AG04450 (cell line): ENCODE measurements at regions not wholly inside any gene's neighbourhood (a gene's known extent, or its start where the extent isn't known, plus 50 kb on each side); places are given as distances from the start of the nearest gene placed in this dataset.

Experiments
- CTCF ChIA-PET: fragments of 300-600, 350-600 bp; formaldehyde crosslinking; extraction: SDS; loops from one replicate; lab custom pipeline; 2022; ENCODE audit warnings: antibody characterized with exemption, inconsistent platforms; lab: Charles Lee
- POLR2A ChIA-PET: fragments of 350-600 bp; formaldehyde crosslinking; extraction: SDS; loops from one replicate; lab custom pipeline; 2021; ENCODE audit warnings: antibody characterized with exemption, inconsistent platforms; lab: Yijun Ruan, JAX
- DNase-seq: peaks from one replicate; pipeline ENCODE4 v3.0.0-alpha.2; 2011; ENCODE audit warnings: low read depth, low spot score
- H3K27ac ChIP-seq: one replicate; pipeline ENCODE4 v1.5.1; 2012; ENCODE audit warnings: low read depth, low read length, control low read depth
- H3K27me3 ChIP-seq: one replicate; pipeline ENCODE4 v1.6.0; 2012; ENCODE audit warnings: low read length; ENCODE audit not compliant: control insufficient read depth, insufficient read depth
- H3K4me3 ChIP-seq: 2 replicates; pipeline ENCODE4 v1.5.1; 2011; ENCODE audit warnings: mild to moderate bottlenecking, low read depth, low read length, control low read depth
- H3K9me3 ChIP-seq: 2 replicates; pipeline ENCODE4 v1.5.1; 2012; ENCODE audit warnings: low read length; ENCODE audit not compliant: control insufficient read depth, insufficient read depth
- CTCF ChIP-seq: IDR thresholded peaks from 2 replicates; pipeline ENCODE4 v1.5.1; 2011; ENCODE audit warnings: low read depth, low read length, control low read depth, inconsistent platforms

- no peak for TF ChIP-seq CTCF
- POLR2A ChIA-PET = no interaction called here
- CTCF ChIA-PET = no interaction called here
- Histone ChIP-seq H3K27ac (no peak overlapping the region), H3K9me3 (no peaks in the 10 kb centered on the region), H3K27me3 (no peaks in the 10 kb centered on the region), H3K4me3 (no peak overlapping the region)
- DNase-seq = no peak
These were observed 270.9 kb upstream of the ANKH start for GRCh38 chr5:15142458-15142857.

- Histone ChIP-seq H3K4me3 (no peak overlapping the region), H3K27ac (no peak overlapping the region), H3K27me3 (no peaks in the 10 kb centered on the region), H3K9me3 (no peaks in the 10 kb centered on the region)
- DNase-seq = no peak
- POLR2A ChIA-PET = no interaction called here
- no peak for TF ChIP-seq CTCF
- CTCF ChIA-PET = interaction anchor here (1.0 kb wide), 1 partner anchor 31 kb away, joined by 3 read pairs; no protein-coding TSS in a partner anchor
These were observed 265.8 kb upstream of the ANKH start for GRCh38 chr5:15137414-15137813.

- Histone ChIP-seq H3K27me3 (no peaks in the 10 kb centered on the region), H3K4me3 (no peak overlapping the region), H3K27ac (no peak overlapping the region), H3K9me3 (no peaks in the 10 kb centered on the region)
- ChIA-PET POLR2A (no interaction called here), CTCF (no interaction called here)
- no peak for TF ChIP-seq CTCF
- no peak for DNase-seq
These were observed 264.1 kb upstream of the ANKH start for GRCh38 chr5:15135661-15136060.

- POLR2A ChIA-PET = no interaction called here
- CTCF ChIA-PET = interaction anchor here (0.7 kb wide), 1 partner anchor 28 kb away, joined by 3 read pairs; no protein-coding TSS in a partner anchor
- no peak for TF ChIP-seq CTCF
- no peak for DNase-seq
- Histone ChIP-seq H3K4me3 (no peak overlapping the region), H3K9me3 (no peaks in the 10 kb centered on the region), H3K27me3 (no peaks in the 10 kb centered on the region), H3K27ac (no peak overlapping the region)
These were observed 261.9 kb upstream of the ANKH start for GRCh38 chr5:15133456-15133965.

- no peak for TF ChIP-seq CTCF
- Histone ChIP-seq H3K27me3 (no peaks in the 10 kb centered on the region), H3K9me3 (no peaks in the 10 kb centered on the region), H3K27ac (no peak overlapping the region), H3K4me3 (no peak overlapping the region)
- ChIA-PET POLR2A (no interaction called here), CTCF (interaction anchor here (0.7 to 0.8 kb wide), 2 partner anchors 27 to 31 kb away, joined by 3 read pairs; no protein-coding TSS in a partner anchor)
- DNase-seq = no peak
These were observed 261.3 kb upstream of the ANKH start for GRCh38 chr5:15132816-15133405.
